ENCODE measurements at regions not wholly inside any gene's neighbourhood (a gene's known extent, or its start where the extent isn't known, plus 50 kb on each side); places are given as distances from the start of the nearest gene placed in this dataset.

GRCh38 chr20:22818636-22819035 lies 216.5 kb upstream of the SSTR4 start:
- peaks cover 51% of the 10 kb centered on the region for H3K4me1 Mint-ChIP-seq (ENCODE audit: unreplicated experiment)
- H3K36me3 Mint-ChIP-seq (ENCODE audit: unreplicated experiment): no peaks in the 10 kb centered on the region
- H3K4me3 Mint-ChIP-seq (ENCODE audit: unreplicated experiment): no peak overlapping the region
- no peaks in the 10 kb centered on the region for H3K9me3 Mint-ChIP-seq (ENCODE audit: unreplicated experiment)
- DNase-seq (ENCODE audit: extremely low spot score, unreplicated experiment): no peak
- H3K27ac Mint-ChIP-seq (ENCODE audit: unreplicated experiment): no peak overlapping the region
- H3K27me3 Mint-ChIP-seq (ENCODE audit: unreplicated experiment): no peaks in the 10 kb centered on the region
- no peak for TF ChIP-seq CTCF (IDR thresholded peaks at IDR 0.05)

GRCh38 chr20:22819112-22819511 lies 216.0 kb upstream of the SSTR4 start:
- Mint-ChIP-seq H3K36me3 (ENCODE audit: unreplicated experiment) (no peaks in the 10 kb centered on the region), H3K9me3 (ENCODE audit: unreplicated experiment) (no peaks in the 10 kb centered on the region), H3K27me3 (ENCODE audit: unreplicated experiment) (no peaks in the 10 kb centered on the region), H3K27ac (ENCODE audit: unreplicated experiment) (no peak overlapping the region), H3K4me3 (ENCODE audit: unreplicated experiment) (no peak overlapping the region), H3K4me1 (ENCODE audit: unreplicated experiment) (peaks cover 54% of the 10 kb centered on the region)
- TF ChIP-seq CTCF (IDR thresholded peaks at IDR 0.05): no peak
- DNase-seq (ENCODE audit: extremely low spot score, unreplicated experiment): no peak

GRCh38 chr20:22819784-22820183 lies 215.3 kb upstream of the SSTR4 start:
- Mint-ChIP-seq H3K36me3 (ENCODE audit: unreplicated experiment) (no peaks in the 10 kb centered on the region), H3K4me3 (ENCODE audit: unreplicated experiment) (no peak overlapping the region), H3K27me3 (ENCODE audit: unreplicated experiment) (no peaks in the 10 kb centered on the region), H3K4me1 (ENCODE audit: unreplicated experiment) (peaks cover 50% of the 10 kb centered on the region), H3K9me3 (ENCODE audit: unreplicated experiment) (no peaks in the 10 kb centered on the region), H3K27ac (ENCODE audit: unreplicated experiment) (no peak overlapping the region)
- no peak for TF ChIP-seq CTCF (IDR thresholded peaks at IDR 0.05)
- DNase-seq (ENCODE audit: extremely low spot score, unreplicated experiment): no peak

- Mint-ChIP-seq H3K36me3 (ENCODE audit: unreplicated experiment) (no peaks in the 10 kb centered on the region), H3K27ac (ENCODE audit: unreplicated experiment) (peak overlapping the region; percentile 66), H3K4me1 (ENCODE audit: unreplicated experiment) (peaks cover 52% of the 10 kb centered on the region), H3K9me3 (ENCODE audit: unreplicated experiment) (no peaks in the 10 kb centered on the region), H3K27me3 (ENCODE audit: unreplicated experiment) (no peaks in the 10 kb centered on the region), H3K4me3 (ENCODE audit: unreplicated experiment) (no peak overlapping the region)
- DNase-seq (ENCODE audit: extremely low spot score, unreplicated experiment): no peak
- TF ChIP-seq CTCF (IDR thresholded peaks at IDR 0.05): no peak
These were observed 213.9 kb upstream of the SSTR4 start for GRCh38 chr20:22821081-22821727.

GRCh38 chr20:22821796-22822195 lies 213.3 kb upstream of the SSTR4 start:
- peaks cover 52% of the 10 kb centered on the region for H3K4me1 Mint-ChIP-seq (ENCODE audit: unreplicated experiment)
- TF ChIP-seq CTCF (IDR thresholded peaks at IDR 0.05): no peak
- peak overlapping the region; percentile 66 for H3K27ac Mint-ChIP-seq (ENCODE audit: unreplicated experiment)
- no peaks in the 10 kb centered on the region for H3K9me3 Mint-ChIP-seq (ENCODE audit: unreplicated experiment)
- DNase-seq (ENCODE audit: extremely low spot score, unreplicated experiment): no peak
- H3K36me3 Mint-ChIP-seq (ENCODE audit: unreplicated experiment): no peaks in the 10 kb centered on the region
- H3K4me3 Mint-ChIP-seq (ENCODE audit: unreplicated experiment): no peak overlapping the region
- H3K27me3 Mint-ChIP-seq (ENCODE audit: unreplicated experiment): no peaks in the 10 kb centered on the region
